Mesenchymal stem cell (in vitro differentiated cells and primary cell): ENCODE measurements at regions not wholly inside any gene's neighbourhood (a gene's known extent, or its start where the extent isn't known, plus 50 kb on each side); places are given as distances from the start of the nearest gene placed in this dataset.

ENCODE experiments used
- DNase-seq: peaks from one replicate; pipeline ENCODE4 v3.0.0-alpha.2; 2013
- H2AFZ ChIP-seq: one replicate; pipeline ENCODE4 v1.6.1; 2013; ENCODE audit warnings: low read depth, mild to moderate bottlenecking, control low read depth, inconsistent platforms, low read length, moderate library complexity
- H2AK5ac ChIP-seq: 2 replicates; pipeline ENCODE4 v1.6.1; 2013; ENCODE audit warnings: low read length, moderate library complexity, mild to moderate bottlenecking, inconsistent platforms; ENCODE audit not compliant: severe bottlenecking
- H2BK120ac ChIP-seq: one replicate; pipeline ENCODE4 v1.6.1; 2013; ENCODE audit warnings: low read depth, mild to moderate bottlenecking, inconsistent platforms, low read length, moderate library complexity
- H2BK12ac ChIP-seq, 2 experiments: one replicate each; pipeline ENCODE4 v1.6.1; 2013; ENCODE audit warnings: inconsistent platforms in 2 of 2, low read length in 2 of 2, mild to moderate bottlenecking in 2 of 2, moderate library complexity in 2 of 2, control low read depth in 1 of 2
- H2BK15ac ChIP-seq: one replicate; pipeline ENCODE4 v1.6.1; 2013; ENCODE audit warnings: mild to moderate bottlenecking, low read depth, inconsistent platforms; ENCODE audit not compliant: poor library complexity, severe bottlenecking
- H2BK5ac ChIP-seq: 2 replicates; pipeline ENCODE4 v1.6.1; 2013; ENCODE audit warnings: low read depth, mild to moderate bottlenecking, low read length, control low read depth, inconsistent platforms; ENCODE audit not compliant: poor library complexity, severe bottlenecking
- H3K14ac ChIP-seq, 2 experiments: one replicate each; pipeline ENCODE4 v1.6.1; 2013; ENCODE audit warnings: inconsistent platforms in 2 of 2, low read length in 2 of 2, control low read depth in 1 of 2, mild to moderate bottlenecking in 1 of 2, moderate library complexity in 1 of 2
- H3K18ac ChIP-seq, 2 experiments: one replicate each; pipeline ENCODE4 v1.6.1; 2013; ENCODE audit warnings: inconsistent platforms in 2 of 2, low read length in 2 of 2, control low read depth in 1 of 2, low read depth in 1 of 2, mild to moderate bottlenecking in 1 of 2
- H3K23ac ChIP-seq, 2 experiments: one replicate each; pipeline ENCODE4 v1.6.1; 2013; ENCODE audit warnings: inconsistent platforms in 2 of 2, low read length in 2 of 2, mild to moderate bottlenecking in 2 of 2, moderate library complexity in 2 of 2, control low read depth in 1 of 2
- H3K27ac ChIP-seq: 2 replicates; pipeline ENCODE4 v1.5.1; 2013; ENCODE audit warnings: mild to moderate bottlenecking, moderate library complexity, low read length, control low read depth, inconsistent platforms; ENCODE audit not compliant: poor library complexity, severe bottlenecking
- H3K27me3 ChIP-seq, 2 experiments: 2 replicates each; pipeline versions ENCODE4 v1.6.1 to v1.7.0; 2013; ENCODE audit warnings: low read length in 2 of 2, mild to moderate bottlenecking in 2 of 2, moderate library complexity in 2 of 2, control low read depth in 1 of 2, inconsistent platforms in 1 of 2; ENCODE audit not compliant: control insufficient read depth in 1 of 2, insufficient read depth in 1 of 2
- H3K36me3 ChIP-seq, 2 experiments: 2 replicates each; pipeline versions ENCODE4 v1.6.1 to v1.7.0; 2013; ENCODE audit warnings: low read length in 2 of 2, control low read depth in 1 of 2, inconsistent platforms in 1 of 2, low read depth in 1 of 2, mild to moderate bottlenecking in 1 of 2; ENCODE audit not compliant: insufficient read depth in 2 of 2, control insufficient read depth in 1 of 2
- H3K4ac ChIP-seq, 2 experiments: one replicate each; pipeline ENCODE4 v1.6.1; 2013; ENCODE audit warnings: inconsistent platforms in 2 of 2, low read length in 2 of 2, mild to moderate bottlenecking in 2 of 2, moderate library complexity in 2 of 2, control low read depth in 1 of 2, low read depth in 1 of 2
- H3K4me1 ChIP-seq: 2 replicates; pipeline ENCODE4 v1.6.1; 2013; ENCODE audit warnings: low read depth, low read length, control low read depth; ENCODE audit not compliant: control insufficient read depth, insufficient read depth
- H3K4me2 ChIP-seq: 2 replicates; pipeline ENCODE4 v1.6.1; 2013; ENCODE audit warnings: low read length, mild to moderate bottlenecking, inconsistent platforms; ENCODE audit not compliant: poor library complexity, severe bottlenecking
- H3K4me3 ChIP-seq, 2 experiments: 2 replicates each; pipeline versions ENCODE4 v1.5.1 to v1.7.0; 2013; ENCODE audit warnings: low read length in 2 of 2, mild to moderate bottlenecking in 2 of 2, control low read depth in 1 of 2, low read depth in 1 of 2; ENCODE audit not compliant: insufficient read depth in 1 of 2
- H3K79me1 ChIP-seq: replicated peaks from 2 replicates; pipeline ENCODE4 v1.6.1; 2013; ENCODE audit warnings: mild to moderate bottlenecking, control low read depth, low read length, inconsistent platforms; ENCODE audit not compliant: poor library complexity, severe bottlenecking
- H3K9ac ChIP-seq: 2 replicates; pipeline ENCODE4 v1.7.0; 2013; ENCODE audit warnings: mild to moderate bottlenecking, low read length, moderate library complexity
- H3K9me3 ChIP-seq: 2 replicates; pipeline ENCODE4 v1.7.0; 2013; ENCODE audit warnings: mild to moderate bottlenecking, low read length; ENCODE audit not compliant: control insufficient read depth
- H4K8ac ChIP-seq: one replicate; pipeline ENCODE4 v1.6.1; 2013; ENCODE audit warnings: inconsistent platforms, mild to moderate bottlenecking, low read length, moderate library complexity
- H4K91ac ChIP-seq: one replicate; pipeline ENCODE4 v1.6.1; 2013; ENCODE audit warnings: mild to moderate bottlenecking, low read length, inconsistent platforms
- WGBS: methylation state at CpG from one replicate; pipeline ENCODE4 v1.1.7; 2013; ENCODE audit warnings: mixed read lengths; 5-methylcytosine and 5-hydroxymethylcytosine counted together

DNA sequence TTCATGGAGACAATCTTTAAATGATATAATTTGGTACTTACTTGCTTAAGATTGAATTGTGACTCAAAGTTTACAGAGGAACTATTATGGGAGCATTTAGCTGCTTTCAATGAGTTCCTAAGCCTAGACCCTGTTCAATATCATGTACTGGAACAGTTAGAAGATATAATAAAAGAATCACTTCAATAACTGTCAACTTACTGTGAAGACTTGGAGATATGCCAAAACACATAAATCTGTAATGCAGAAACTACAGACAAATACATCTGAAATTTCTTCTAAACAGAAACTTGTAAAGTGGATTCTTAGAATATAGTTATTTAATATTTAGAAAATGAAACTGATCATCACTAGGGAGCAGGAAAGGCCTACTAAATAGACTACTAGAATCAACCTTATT, 259.3 kb downstream of the HLX start:
- no peak for DNase-seq
- Histone ChIP-seq H3K79me1 (no peaks in the 10 kb centered on the region), H2AFZ (no peak overlapping the region), H2BK15ac (no peak overlapping the region), H3K4me1 (peaks cover 2% of the 10 kb centered on the region), H3K4me2 (no peak overlapping the region), H3K9me3 (peaks cover 5% of the 10 kb centered on the region), H3K27me3 (no peaks in the 10 kb centered on the region), H4K8ac (no peak overlapping the region), H3K4ac (no peak overlapping the region), H3K14ac (no peak overlapping the region), H3K18ac (no peak overlapping the region), H3K23ac (no peak overlapping the region), H2AK5ac (no peak overlapping the region), H3K9ac (no peak overlapping the region), H2BK120ac (no peak overlapping the region), H3K36me3 (no peaks in the 10 kb centered on the region), H2BK12ac (no peak overlapping the region), H3K4me3 (no peak overlapping the region), H4K91ac (no peak overlapping the region), H3K27ac (no peak overlapping the region), H2BK5ac (no peak overlapping the region)

DNA sequence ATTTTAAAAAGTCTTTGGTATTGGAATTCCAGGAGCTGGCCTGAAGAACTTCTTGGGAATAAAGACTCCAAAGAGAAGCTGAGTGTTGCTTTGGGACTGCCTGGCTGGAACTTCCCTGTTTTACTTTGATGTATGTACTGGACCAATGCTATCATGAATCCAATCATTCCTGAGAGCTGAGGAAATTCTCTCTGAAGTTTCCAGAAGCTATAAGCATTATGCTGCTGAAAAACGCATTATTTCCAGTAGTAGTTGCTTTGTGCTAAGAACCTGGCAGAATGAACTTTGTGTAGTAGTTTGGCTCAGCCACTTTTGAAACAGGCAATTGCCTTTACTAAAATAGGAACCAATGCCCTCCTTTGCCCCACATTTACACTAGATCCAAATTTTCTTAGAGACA, 260.7 kb downstream of the HLX start:
- Histone ChIP-seq H3K27me3 (no peaks in the 10 kb centered on the region), H3K79me1 (no peaks in the 10 kb centered on the region), H3K23ac (no peak overlapping the region), H4K8ac (no peak overlapping the region), H3K36me3 (no peaks in the 10 kb centered on the region), H2BK120ac (no peak overlapping the region), H3K9ac (no peak overlapping the region), H3K9me3 (peaks cover 5% of the 10 kb centered on the region), H3K4me1 (peaks cover 2% of the 10 kb centered on the region), H3K4me3 (no peak overlapping the region), H4K91ac (no peak overlapping the region), H2BK15ac (no peak overlapping the region), H3K4ac (no peak overlapping the region), H2AFZ (no peak overlapping the region), H3K4me2 (no peak overlapping the region), H2AK5ac (no peak overlapping the region), H3K14ac (no peak overlapping the region), H2BK5ac (no peak overlapping the region), H3K18ac (no peak overlapping the region), H2BK12ac (no peak overlapping the region), H3K27ac (no peak overlapping the region)
- no peak for DNase-seq
- 100% methylated on average over 1 of the region's 1 CpG for WGBS

DNA sequence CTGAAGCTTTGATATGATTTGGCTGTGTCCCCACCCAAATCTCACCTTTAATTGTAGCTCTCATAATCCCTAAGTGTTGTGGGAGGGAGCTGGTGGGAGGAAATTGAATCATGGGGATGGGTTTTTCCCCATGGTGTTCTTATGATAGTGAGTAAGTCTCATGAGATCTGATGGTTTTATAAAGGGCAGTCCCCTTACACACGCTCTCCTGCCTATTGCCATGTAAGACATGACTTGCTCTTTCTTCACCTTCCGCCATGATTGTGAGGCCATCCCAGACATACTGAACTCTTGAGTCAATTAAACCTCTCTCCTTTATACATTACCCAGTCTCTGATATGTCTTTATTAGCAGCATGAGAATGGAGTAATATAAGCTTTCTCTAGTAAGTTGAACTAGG, 261.9 kb downstream of the HLX start:
- H3K14ac ChIP-seq: no peak overlapping the region
- no peak overlapping the region for H2BK120ac ChIP-seq
- H3K27ac ChIP-seq: no peak overlapping the region
- H3K36me3 ChIP-seq: no peaks in the 10 kb centered on the region
- H2BK12ac ChIP-seq: peak overlapping the region in 1 of 2 experiments; percentile 54
- H3K18ac ChIP-seq: no peak overlapping the region
- no peak overlapping the region for H2AFZ ChIP-seq
- DNase-seq: peak; percentile 49
- peaks cover 5% of the 10 kb centered on the region for H3K9me3 ChIP-seq
- H3K4me3 ChIP-seq: no peak overlapping the region
- no peak overlapping the region for H3K23ac ChIP-seq
- H4K91ac ChIP-seq: no peak overlapping the region
- 91% methylated on average over 2 of the region's 2 CpGs for WGBS
- H3K27me3 ChIP-seq: no peaks in the 10 kb centered on the region
- peaks cover 2% of the 10 kb centered on the region for H3K4me1 ChIP-seq
- H2AK5ac ChIP-seq: no peak overlapping the region
- no peak overlapping the region for H3K4me2 ChIP-seq
- H2BK15ac ChIP-seq: no peak overlapping the region
- H4K8ac ChIP-seq: no peak overlapping the region
- no peak overlapping the region for H3K9ac ChIP-seq
- no peaks in the 10 kb centered on the region for H3K79me1 ChIP-seq
- H2BK5ac ChIP-seq: no peak overlapping the region
- H3K4ac ChIP-seq: no peak overlapping the region

DNA sequence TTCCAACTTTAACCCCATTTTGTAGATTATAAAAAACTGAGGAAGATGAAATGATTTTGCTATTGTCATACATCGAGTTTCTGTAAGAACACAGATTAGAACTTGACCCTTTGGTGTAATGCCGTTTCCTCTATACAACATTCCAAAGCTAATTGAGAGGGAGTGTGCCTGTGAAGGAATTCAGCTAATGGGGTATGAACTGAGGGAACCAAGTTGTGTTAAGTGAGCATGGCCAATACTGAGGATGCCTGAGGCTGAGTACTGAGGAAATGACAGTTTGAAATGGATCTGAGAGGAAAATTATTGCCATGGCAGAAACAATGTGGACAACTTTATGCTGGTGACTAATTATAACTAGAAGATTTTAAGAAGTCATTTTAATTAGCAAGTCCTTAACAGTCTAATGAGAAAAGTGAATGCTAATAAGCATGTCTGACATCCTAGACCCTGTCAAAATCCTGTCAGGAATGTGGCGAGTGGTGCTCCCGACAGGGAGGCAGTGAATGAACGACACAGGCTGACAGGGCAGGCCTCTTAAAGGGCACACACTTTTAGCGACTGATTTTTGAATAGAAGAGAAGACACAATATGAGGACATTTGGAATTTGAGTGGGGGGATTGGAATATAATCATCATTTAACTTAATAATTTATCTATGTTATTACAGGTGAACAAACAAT, 262.5 kb downstream of the HLX start:
- H3K23ac ChIP-seq: no peak overlapping the region
- H4K91ac ChIP-seq: no peak overlapping the region
- no peaks in the 10 kb centered on the region for H3K79me1 ChIP-seq
- WGBS: 47% methylated on average over 5 of the region's 6 CpGs
- H2BK120ac ChIP-seq: no peak overlapping the region
- no peak overlapping the region for H2AFZ ChIP-seq
- no peak overlapping the region for H3K9ac ChIP-seq
- no peak overlapping the region for H4K8ac ChIP-seq
- H3K27ac ChIP-seq: no peak overlapping the region
- peaks cover 5% of the 10 kb centered on the region for H3K9me3 ChIP-seq
- no peak overlapping the region for H2BK5ac ChIP-seq
- H3K4me1 ChIP-seq: peaks cover 2% of the 10 kb centered on the region
- no peaks in the 10 kb centered on the region for H3K27me3 ChIP-seq
- H3K4me3 ChIP-seq: no peak overlapping the region
- H3K4me2 ChIP-seq: no peak overlapping the region
- no peaks in the 10 kb centered on the region for H3K36me3 ChIP-seq
- DNase-seq: peak; percentile 35
- H2AK5ac ChIP-seq: no peak overlapping the region
- no peak overlapping the region for H3K18ac ChIP-seq
- no peak overlapping the region for H3K14ac ChIP-seq
- H2BK12ac ChIP-seq: peak overlapping the region in 1 of 2 experiments; percentile 29
- H3K4ac ChIP-seq: no peak overlapping the region
- no peak overlapping the region for H2BK15ac ChIP-seq
